HT-29 (cell line): ENCODE measurements at regions not wholly inside any gene's neighbourhood (a gene's known extent, or its start where the extent isn't known, plus 50 kb on each side); places are given as distances from the start of the nearest gene placed in this dataset.
"Not testable (repeated sequence)": the region's sequence is repeated elsewhere in the genome, so short reads cannot be mapped to it uniquely, and the experiment has no call there.

Source experiments
- DNase-seq: peaks from one replicate; pipeline ENCODE4 v3.0.0-alpha.2; 2015; ENCODE audit warnings: low spot score

- DNase-seq = no peak
These were observed 520.7 kb upstream of the AADAT start for GRCh38 chr4:170610434-170610833.

- no peak for DNase-seq
These were observed 510.1 kb upstream of the AADAT start for GRCh38 chr4:170599894-170600293.

- no peak for DNase-seq
These were observed 501.3 kb upstream of the AADAT start for GRCh38 chr4:170591076-170591475.

GRCh38 chr4:170589597-170590191 is 499.9 kb upstream of the AADAT start:
- DNase-seq = peak; percentile 45

GRCh38 chr4:170581969-170582368 is 492.2 kb upstream of the AADAT start:
- no peak for DNase-seq

- DNase-seq = no peak
These were observed 491.6 kb upstream of the AADAT start for GRCh38 chr4:170581322-170581721.

GRCh38 chr4:170580651-170581050 is 490.9 kb upstream of the AADAT start:
- DNase-seq = no peak

- no peak for DNase-seq
These were observed 449.2 kb upstream of the AADAT start for GRCh38 chr4:170538821-170539473.

GRCh38 chr4:170529748-170530722 is 440.3 kb upstream of the AADAT start:
- no peak for DNase-seq

GRCh38 chr4:170526471-170526870 is 436.7 kb upstream of the AADAT start:
- no peak for DNase-seq

GRCh38 chr4:170522427-170522970 is 432.7 kb upstream of the AADAT start:
- no peak for DNase-seq

GRCh38 chr4:170497689-170498088 is 407.9 kb upstream of the AADAT start:
- DNase-seq = no peak

GRCh38 chr4:170497112-170497511 is 407.4 kb upstream of the AADAT start:
- DNase-seq = peak; percentile 14

- no peak for DNase-seq
These were observed 402.2 kb upstream of the AADAT start for GRCh38 chr4:170491981-170492380.

GRCh38 chr4:170476351-170476750 is 386.6 kb upstream of the AADAT start:
- DNase-seq = no peak

- DNase-seq = no peak
These were observed 375.7 kb upstream of the AADAT start for GRCh38 chr4:170465429-170465828.

- DNase-seq = no peak
These were observed 374.9 kb upstream of the AADAT start for GRCh38 chr4:170464614-170465197.

GRCh38 chr4:170446782-170447181 is 357.0 kb upstream of the AADAT start:
- no peak for DNase-seq

GRCh38 chr4:170441146-170441545 is 351.4 kb upstream of the AADAT start:
- not testable (repeated sequence) for DNase-seq

GRCh38 chr4:170428929-170429328 is 339.2 kb upstream of the AADAT start:
- no peak for DNase-seq

GRCh38 chr4:170425521-170426143 is 335.9 kb upstream of the AADAT start:
- no peak for DNase-seq
